Activated CD8-positive, alpha-beta T cell treated with anti-CD3 and anti-CD28 coated beads for 36 hours (primary cell): ENCODE measurements at regions not wholly inside any gene's neighbourhood (a gene's known extent, or its start where the extent isn't known, plus 50 kb on each side); places are given as distances from the start of the nearest gene placed in this dataset.

Experiments used
- ATAC-seq: fragments of 200-7000 bp; cut with Tn5 transposase; one replicate; pipeline ENCODE4 v1.10.0; 2021; ENCODE audit warnings: mild to moderate bottlenecking, moderate library complexity
- CTCF ChIA-PET: fragments of 350-600 bp; sonication (Branson Sonifier 250); formaldehyde crosslinking; loops from one replicate; lab custom pipeline; 2021; ENCODE audit warnings: antibody characterized with exemption; lab: Charles Lee
- POLR2A ChIA-PET: fragments of 350-600 bp; sonication (Branson Sonifier 250); formaldehyde crosslinking; loops from one replicate; lab custom pipeline; 2021; ENCODE audit warnings: antibody characterized with exemption; lab: Charles Lee
- DNase-seq: peaks from one replicate; pipeline ENCODE4 v3.0.0-alpha.2; 2020
- H3K27ac Mint-ChIP-seq: one replicate; pipeline ENCODE4 v1.8.0; 2021; ENCODE audit warnings: mild to moderate bottlenecking, mixed read lengths
- H3K27me3 Mint-ChIP-seq: one replicate; pipeline ENCODE4 v1.8.0; 2021; ENCODE audit warnings: mixed read lengths
- H3K36me3 Mint-ChIP-seq: one replicate; pipeline ENCODE4 v1.8.0; 2021; ENCODE audit warnings: low read depth, mixed read lengths
- H3K4me1 Mint-ChIP-seq: one replicate; pipeline ENCODE4 v1.8.0; 2021; ENCODE audit warnings: low read depth, mixed read lengths
- H3K4me3 Mint-ChIP-seq: one replicate; pipeline ENCODE4 v1.8.0; 2021; ENCODE audit warnings: mild to moderate bottlenecking, moderate library complexity, mixed read lengths
- H3K9me3 Mint-ChIP-seq: one replicate; pipeline ENCODE4 v1.8.0; 2021; ENCODE audit warnings: mixed read lengths
- CTCF ChIP-seq: fragments of 200-600 bp; IDR thresholded peaks from one replicate; pipeline ENCODE4 v1.8.0; 2022; ENCODE audit warnings: antibody characterized with exemption, mild to moderate bottlenecking
- intact Hi-C: fragments of 100-400 bp; cut with micrococcal nuclease; formaldehyde crosslinking; loops from one replicate; pipeline ENCODE4 v1.10.0; 2022

- POLR2A ChIA-PET = no interaction called here
- DNase-seq = no peak
- no peak for TF ChIP-seq CTCF
- H3K9me3 Mint-ChIP-seq = no peaks in the 10 kb centered on the region
- no peaks in the 10 kb centered on the region for H3K4me1 Mint-ChIP-seq
- H3K27me3 Mint-ChIP-seq = no peaks in the 10 kb centered on the region
- ATAC-seq = no peak
- no peak overlapping the region for H3K27ac Mint-ChIP-seq
- H3K36me3 Mint-ChIP-seq = no peaks in the 10 kb centered on the region
- intact Hi-C loops = no loop called here
- no peak overlapping the region for H3K4me3 Mint-ChIP-seq
- CTCF ChIA-PET = no interaction called here
These were observed 186.2 kb upstream of the BMPER start for GRCh38 chr7:33719059-33719581.

GRCh38 chr7:33720139-33720538 is 185.2 kb upstream of the BMPER start:
- H3K4me1 Mint-ChIP-seq = no peaks in the 10 kb centered on the region
- intact Hi-C loops = no loop called here
- no peak overlapping the region for H3K27ac Mint-ChIP-seq
- DNase-seq (no peak), ATAC-seq (no peak)
- no peak overlapping the region for H3K4me3 Mint-ChIP-seq
- TF ChIP-seq CTCF = no peak
- ChIA-PET POLR2A (no interaction called here), CTCF (no interaction called here)
- no peaks in the 10 kb centered on the region for H3K9me3 Mint-ChIP-seq
- no peaks in the 10 kb centered on the region for H3K36me3 Mint-ChIP-seq
- no peaks in the 10 kb centered on the region for H3K27me3 Mint-ChIP-seq

- Mint-ChIP-seq H3K4me3 (no peak overlapping the region), H3K27ac (no peak overlapping the region), H3K9me3 (no peaks in the 10 kb centered on the region), H3K27me3 (no peaks in the 10 kb centered on the region), H3K4me1 (no peaks in the 10 kb centered on the region), H3K36me3 (no peaks in the 10 kb centered on the region)
- CTCF ChIA-PET = no interaction called here
- no peak for DNase-seq
- intact Hi-C loops = no loop called here
- no peak for ATAC-seq
- TF ChIP-seq CTCF = no peak
- POLR2A ChIA-PET = no interaction called here
These were observed 184.5 kb upstream of the BMPER start for GRCh38 chr7:33720870-33721269.

GRCh38 chr7:33721895-33722294 is 183.4 kb upstream of the BMPER start:
- no peak overlapping the region for H3K27ac Mint-ChIP-seq
- H3K9me3 Mint-ChIP-seq = no peaks in the 10 kb centered on the region
- ChIA-PET POLR2A (no interaction called here), CTCF (no interaction called here)
- peaks cover 3% of the 10 kb centered on the region for H3K36me3 Mint-ChIP-seq
- intact Hi-C loops = no loop called here
- no peak for TF ChIP-seq CTCF
- no peak overlapping the region for H3K4me3 Mint-ChIP-seq
- no peak for DNase-seq
- H3K4me1 Mint-ChIP-seq = no peaks in the 10 kb centered on the region
- H3K27me3 Mint-ChIP-seq = no peaks in the 10 kb centered on the region
- no peak for ATAC-seq

GRCh38 chr7:33722383-33723101 is 182.8 kb upstream of the BMPER start:
- CTCF ChIA-PET = no interaction called here
- no peak overlapping the region for H3K27ac Mint-ChIP-seq
- intact Hi-C loops = no loop called here

More at GRCh38 chr7:33722383-33723101, 182.8 kb upstream of the BMPER start:
- Mint-ChIP-seq H3K4me3 (no peak overlapping the region), H3K36me3 (peaks cover 3% of the 10 kb centered on the region), H3K4me1 (no peaks in the 10 kb centered on the region), H3K27me3 (no peaks in the 10 kb centered on the region), H3K9me3 (no peaks in the 10 kb centered on the region)
- ATAC-seq = no peak
- POLR2A ChIA-PET = no interaction called here
- no peak for TF ChIP-seq CTCF
- DNase-seq = no peak
